ENCODE measurements at regions not wholly inside any gene's neighbourhood (a gene's known extent, or its start where the extent isn't known, plus 50 kb on each side); places are given as distances from the start of the nearest gene placed in this dataset.

DNA sequence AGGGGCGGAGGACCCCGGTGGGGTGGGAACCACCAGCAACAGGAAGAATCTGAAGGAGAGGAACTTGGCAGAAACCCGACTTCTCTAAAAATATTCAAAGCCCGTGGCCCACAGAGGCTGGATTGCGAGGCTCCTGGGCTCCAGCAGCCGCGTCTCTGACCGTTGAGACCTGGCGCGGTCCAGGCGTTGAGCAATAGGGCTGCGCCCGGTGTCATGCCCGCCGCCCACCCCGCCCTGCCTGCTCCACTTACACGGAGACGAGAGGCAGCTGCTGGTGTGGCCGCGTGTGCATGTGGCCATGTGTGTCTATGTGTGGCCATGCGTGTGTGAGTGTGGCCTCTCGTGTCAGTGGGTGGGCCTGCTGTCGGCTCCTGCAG lies 83.6 kb downstream of the IRF8 start:
- TF ChIP-seq SREBF1 (IDR thresholded peaks at IDR 0.05; ENCODE audit: low read length) (no peak), EP300 (IDR thresholded peaks at IDR 0.05; ENCODE audit: borderline replicate concordance in 1 of 2, control insufficient read depth in 1 of 2, low read depth in 2 of 2, low read length in 2 of 2) (no peak), RBBP5 (conservative IDR thresholded peaks at IDR 0.05) (no peak), EZH2 (IDR thresholded peaks at IDR 0.05; ENCODE audit: borderline replicate concordance, control insufficient read depth, low read depth, low read length) (no peak), CHD2 (IDR thresholded peaks at IDR 0.05; ENCODE audit: borderline replicate concordance, low read depth, low read length) (no peak)
- TF ChIP-seq, protein P1, sequence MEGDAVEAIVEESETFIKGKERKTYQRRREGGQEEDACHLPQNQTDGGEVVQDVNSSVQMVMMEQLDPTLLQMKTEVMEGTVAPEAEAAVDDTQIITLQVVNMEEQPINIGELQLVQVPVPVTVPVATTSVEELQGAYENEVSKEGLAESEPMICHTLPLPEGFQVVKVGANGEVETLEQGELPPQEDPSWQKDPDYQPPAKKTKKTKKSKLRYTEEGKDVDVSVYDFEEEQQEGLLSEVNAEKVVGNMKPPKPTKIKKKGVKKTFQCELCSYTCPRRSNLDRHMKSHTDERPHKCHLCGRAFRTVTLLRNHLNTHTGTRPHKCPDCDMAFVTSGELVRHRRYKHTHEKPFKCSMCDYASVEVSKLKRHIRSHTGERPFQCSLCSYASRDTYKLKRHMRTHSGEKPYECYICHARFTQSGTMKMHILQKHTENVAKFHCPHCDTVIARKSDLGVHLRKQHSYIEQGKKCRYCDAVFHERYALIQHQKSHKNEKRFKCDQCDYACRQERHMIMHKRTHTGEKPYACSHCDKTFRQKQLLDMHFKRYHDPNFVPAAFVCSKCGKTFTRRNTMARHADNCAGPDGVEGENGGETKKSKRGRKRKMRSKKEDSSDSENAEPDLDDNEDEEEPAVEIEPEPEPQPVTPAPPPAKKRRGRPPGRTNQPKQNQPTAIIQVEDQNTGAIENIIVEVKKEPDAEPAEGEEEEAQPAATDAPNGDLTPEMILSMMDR (IDR thresholded peaks at IDR 0.05 in 2 of 3, conservative IDR thresholded peaks at IDR 0.05 in 1 of 3; ENCODE audit: control insufficient read depth in 2 of 3, extremely low read depth in 1 of 3, insufficient read depth in 1 of 3, low read depth in 3 of 3, low read length in 3 of 3), result no peak
- TF ChIP-seq, protein P2, sequence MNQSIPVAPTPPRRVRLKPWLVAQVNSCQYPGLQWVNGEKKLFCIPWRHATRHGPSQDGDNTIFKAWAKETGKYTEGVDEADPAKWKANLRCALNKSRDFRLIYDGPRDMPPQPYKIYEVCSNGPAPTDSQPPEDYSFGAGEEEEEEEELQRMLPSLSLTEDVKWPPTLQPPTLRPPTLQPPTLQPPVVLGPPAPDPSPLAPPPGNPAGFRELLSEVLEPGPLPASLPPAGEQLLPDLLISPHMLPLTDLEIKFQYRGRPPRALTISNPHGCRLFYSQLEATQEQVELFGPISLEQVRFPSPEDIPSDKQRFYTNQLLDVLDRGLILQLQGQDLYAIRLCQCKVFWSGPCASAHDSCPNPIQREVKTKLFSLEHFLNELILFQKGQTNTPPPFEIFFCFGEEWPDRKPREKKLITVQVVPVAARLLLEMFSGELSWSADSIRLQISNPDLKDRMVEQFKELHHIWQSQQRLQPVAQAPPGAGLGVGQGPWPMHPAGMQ (IDR thresholded peaks at IDR 0.05; ENCODE audit: borderline replicate concordance), result no peak
- TF ChIP-seq, protein P3, sequence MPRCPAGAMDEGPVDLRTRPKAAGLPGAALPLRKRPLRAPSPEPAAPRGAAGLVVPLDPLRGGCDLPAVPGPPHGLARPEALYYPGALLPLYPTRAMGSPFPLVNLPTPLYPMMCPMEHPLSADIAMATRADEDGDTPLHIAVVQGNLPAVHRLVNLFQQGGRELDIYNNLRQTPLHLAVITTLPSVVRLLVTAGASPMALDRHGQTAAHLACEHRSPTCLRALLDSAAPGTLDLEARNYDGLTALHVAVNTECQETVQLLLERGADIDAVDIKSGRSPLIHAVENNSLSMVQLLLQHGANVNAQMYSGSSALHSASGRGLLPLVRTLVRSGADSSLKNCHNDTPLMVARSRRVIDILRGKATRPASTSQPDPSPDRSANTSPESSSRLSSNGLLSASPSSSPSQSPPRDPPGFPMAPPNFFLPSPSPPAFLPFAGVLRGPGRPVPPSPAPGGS (IDR thresholded peaks at IDR 0.05; ENCODE audit: borderline replicate concordance, insufficient read depth, low read depth, low read length, poor library complexity, severe bottlenecking), result no peak

Measured in GM12878 (cell line).